Neural progenitor cell (in vitro differentiated cells): ENCODE measurements at regions not wholly inside any gene's neighbourhood (a gene's known extent, or its start where the extent isn't known, plus 50 kb on each side); places are given as distances from the start of the nearest gene placed in this dataset.

Experiments used
- CTCF ChIP-seq: fragments of 200-600 bp; sonication (generic); IDR thresholded peaks from 2 replicates; pipeline ENCODE4 v1.5.1; 2017; ENCODE audit warnings: antibody characterized with exemption, mild to moderate bottlenecking
- EZH2 ChIP-seq: fragments of 200-600 bp; sonication (generic); IDR thresholded peaks from 2 replicates; pipeline ENCODE4 v1.6.1; 2017; ENCODE audit warnings: antibody characterized with exemption, mild to moderate bottlenecking, moderate library complexity

DNA sequence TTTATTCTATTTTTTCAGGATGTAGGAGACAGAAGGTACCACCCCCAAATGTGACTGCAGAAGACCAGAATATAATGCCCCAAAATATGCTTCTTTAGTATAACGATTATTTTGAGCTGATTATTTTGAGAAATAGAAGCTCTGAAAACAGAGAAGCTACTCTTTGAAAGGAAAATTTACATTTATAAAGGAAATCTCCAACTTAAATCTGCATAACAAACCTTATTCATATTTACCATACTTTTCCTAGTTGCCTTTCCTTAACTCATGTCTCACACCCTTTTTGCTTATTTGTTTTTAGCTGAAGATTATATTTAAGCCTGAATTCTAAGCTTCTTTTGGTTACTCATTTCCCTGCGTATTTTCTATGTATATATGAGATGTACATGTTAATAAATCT, 127.1 kb upstream of the THSD7A start:
- TF ChIP-seq CTCF: no peak
- no peak for TF ChIP-seq EZH2
